ENCODE measurements at regions not wholly inside any gene's neighbourhood (a gene's known extent, or its start where the extent isn't known, plus 50 kb on each side); places are given as distances from the start of the nearest gene placed in this dataset.
A peak's percentile ranks its signal among the peaks of the same experiment; 100 is the strongest.

GRCh38 chr9:87290241-87291052 is 207.2 kb upstream of the DAPK1 start:
- H3K9me1 ChIP-seq (ENCODE audit: control insufficient read depth, extremely low read depth, insufficient read depth, low read length) = no peaks in the 10 kb centered on the region
- no peaks in the 10 kb centered on the region for H3K4me1 ChIP-seq (ENCODE audit: control insufficient read depth, extremely low read depth, insufficient read depth, low read length)
- H3K9ac ChIP-seq (ENCODE audit: control insufficient read depth, extremely low read depth, insufficient read depth, low read length) = no peak overlapping the region
- no peak for DNase-seq (ENCODE audit: low read depth, low spot score)
- no peak overlapping the region for H3K4me2 ChIP-seq (ENCODE audit: control insufficient read depth, extremely low read depth, insufficient read depth, low read depth, low read length)
- no peaks in the 10 kb centered on the region for H3K79me2 ChIP-seq (ENCODE audit: control insufficient read depth, insufficient read depth, low read length)
- no peak overlapping the region for H2AFZ ChIP-seq (ENCODE audit: control insufficient read depth, low read length)
- FAIRE-seq = peak; percentile 5
- no peaks in the 10 kb centered on the region for H3K27me3 ChIP-seq (ENCODE audit: control insufficient read depth, extremely low read depth, insufficient read depth, low read length)
- H3K9me3 ChIP-seq (ENCODE audit: control insufficient read depth, low read depth, low read length) = no peaks in the 10 kb centered on the region
- dilution Hi-C loops (cut with MboI; ENCODE audit: extremely low pct_ligation_motif_present, low sequenced_read_pairs) = no loop called here
- H3K27ac ChIP-seq (ENCODE audit: control insufficient read depth, insufficient read depth, low read length) = no peak overlapping the region
- H4K20me1 ChIP-seq (ENCODE audit: control insufficient read depth, extremely low read depth, insufficient read depth, low read length) = no peaks in the 10 kb centered on the region
- H3K36me3 ChIP-seq (ENCODE audit: control insufficient read depth in 2 of 2, extremely low read depth in 1 of 2, insufficient read depth in 2 of 2, low read length in 2 of 2) = no peaks in the 10 kb centered on the region
- H3K4me3 ChIP-seq (ENCODE audit: control insufficient read depth in 2 of 3, extremely low read depth in 1 of 3, insufficient read depth in 2 of 3, low read depth in 1 of 3, low read length in 3 of 3) = no peak overlapping the region
- TF ChIP-seq EZH2 (IDR thresholded peaks at IDR 0.05; ENCODE audit: low read length) = no peak
- TF ChIP-seq, protein P1, sequence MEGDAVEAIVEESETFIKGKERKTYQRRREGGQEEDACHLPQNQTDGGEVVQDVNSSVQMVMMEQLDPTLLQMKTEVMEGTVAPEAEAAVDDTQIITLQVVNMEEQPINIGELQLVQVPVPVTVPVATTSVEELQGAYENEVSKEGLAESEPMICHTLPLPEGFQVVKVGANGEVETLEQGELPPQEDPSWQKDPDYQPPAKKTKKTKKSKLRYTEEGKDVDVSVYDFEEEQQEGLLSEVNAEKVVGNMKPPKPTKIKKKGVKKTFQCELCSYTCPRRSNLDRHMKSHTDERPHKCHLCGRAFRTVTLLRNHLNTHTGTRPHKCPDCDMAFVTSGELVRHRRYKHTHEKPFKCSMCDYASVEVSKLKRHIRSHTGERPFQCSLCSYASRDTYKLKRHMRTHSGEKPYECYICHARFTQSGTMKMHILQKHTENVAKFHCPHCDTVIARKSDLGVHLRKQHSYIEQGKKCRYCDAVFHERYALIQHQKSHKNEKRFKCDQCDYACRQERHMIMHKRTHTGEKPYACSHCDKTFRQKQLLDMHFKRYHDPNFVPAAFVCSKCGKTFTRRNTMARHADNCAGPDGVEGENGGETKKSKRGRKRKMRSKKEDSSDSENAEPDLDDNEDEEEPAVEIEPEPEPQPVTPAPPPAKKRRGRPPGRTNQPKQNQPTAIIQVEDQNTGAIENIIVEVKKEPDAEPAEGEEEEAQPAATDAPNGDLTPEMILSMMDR (optimal IDR thresholded peaks at IDR 0.05 in 1 of 3, IDR thresholded peaks at IDR 0.05 in 1 of 3, conservative IDR thresholded peaks at IDR 0.05 in 1 of 3; ENCODE audit: extremely low read depth in 1 of 3, insufficient read depth in 2 of 3, low read length in 3 of 3) = peak; percentile 30 to 63 (median 60)

DNA sequence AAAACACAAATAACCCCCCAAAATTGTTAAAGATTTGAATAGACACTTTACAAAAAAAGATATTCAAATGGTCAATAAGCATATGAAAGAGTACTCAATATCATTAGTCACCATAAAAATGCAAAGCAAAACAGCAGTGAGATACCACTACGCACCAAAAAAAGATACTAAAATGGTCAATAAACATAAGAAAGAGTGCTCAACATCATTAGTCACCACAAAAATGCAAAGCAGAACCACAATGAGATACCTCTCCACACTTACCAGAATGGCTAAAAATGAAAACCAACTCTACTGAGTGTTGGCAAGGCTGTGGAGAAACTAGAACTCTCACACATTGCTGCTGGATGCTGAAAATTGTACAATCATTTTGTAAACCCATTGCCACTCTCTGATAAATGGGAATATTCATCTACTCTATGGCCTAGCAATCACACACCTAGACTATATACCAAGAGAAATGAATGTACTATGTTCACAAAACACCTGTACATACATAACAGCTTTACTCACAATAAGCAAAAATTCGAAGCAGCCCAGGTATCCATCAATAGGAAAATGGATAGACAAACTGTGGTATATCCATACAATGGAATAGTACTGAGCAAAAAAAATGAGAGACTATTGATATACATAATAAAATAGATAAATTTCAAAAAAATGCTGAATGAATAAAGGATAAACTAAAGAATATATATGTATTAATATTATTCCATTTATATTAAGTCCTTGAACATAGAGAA is 205.0 kb upstream of the DAPK1 start:
- no peaks in the 10 kb centered on the region for H3K27me3 ChIP-seq (ENCODE audit: control insufficient read depth, extremely low read depth, insufficient read depth, low read length)
- no peak overlapping the region for H3K4me3 ChIP-seq (ENCODE audit: control insufficient read depth in 2 of 3, extremely low read depth in 1 of 3, insufficient read depth in 2 of 3, low read depth in 1 of 3, low read length in 3 of 3)
- DNase-seq (ENCODE audit: low read depth, low spot score) (no peak), FAIRE-seq (no peak)
- H3K4me2 ChIP-seq (ENCODE audit: control insufficient read depth, extremely low read depth, insufficient read depth, low read depth, low read length) = no peak overlapping the region
- H3K9ac ChIP-seq (ENCODE audit: control insufficient read depth, extremely low read depth, insufficient read depth, low read length) = no peak overlapping the region
- no peak overlapping the region for H2AFZ ChIP-seq (ENCODE audit: control insufficient read depth, low read length)
- dilution Hi-C loops (cut with MboI; ENCODE audit: extremely low pct_ligation_motif_present, low sequenced_read_pairs) = no loop called here
- H4K20me1 ChIP-seq (ENCODE audit: control insufficient read depth, extremely low read depth, insufficient read depth, low read length) = no peaks in the 10 kb centered on the region
- H3K9me3 ChIP-seq (ENCODE audit: control insufficient read depth, low read depth, low read length) = no peaks in the 10 kb centered on the region
- no peak overlapping the region for H3K27ac ChIP-seq (ENCODE audit: control insufficient read depth, insufficient read depth, low read length)
- no peaks in the 10 kb centered on the region for H3K4me1 ChIP-seq (ENCODE audit: control insufficient read depth, extremely low read depth, insufficient read depth, low read length)
- no peak for TF ChIP-seq EZH2 (IDR thresholded peaks at IDR 0.05; ENCODE audit: low read length)
- TF ChIP-seq, protein P1 (optimal IDR thresholded peaks at IDR 0.05 in 1 of 3, IDR thresholded peaks at IDR 0.05 in 1 of 3, conservative IDR thresholded peaks at IDR 0.05 in 1 of 3; ENCODE audit: extremely low read depth in 1 of 3, insufficient read depth in 2 of 3, low read length in 3 of 3) = no peak
- no peaks in the 10 kb centered on the region for H3K9me1 ChIP-seq (ENCODE audit: control insufficient read depth, extremely low read depth, insufficient read depth, low read length)
- H3K79me2 ChIP-seq (ENCODE audit: control insufficient read depth, insufficient read depth, low read length) = no peaks in the 10 kb centered on the region
- H3K36me3 ChIP-seq (ENCODE audit: control insufficient read depth in 2 of 2, extremely low read depth in 1 of 2, insufficient read depth in 2 of 2, low read length in 2 of 2) = no peaks in the 10 kb centered on the region
